GM23338 (cell line): ENCODE measurements at regions not wholly inside any gene's neighbourhood (a gene's known extent, or its start where the extent isn't known, plus 50 kb on each side); places are given as distances from the start of the nearest gene placed in this dataset.
"Not testable (repeated sequence)": the region's sequence is repeated elsewhere in the genome, so short reads cannot be mapped to it uniquely, and the experiment has no call there.

Experiments used
- ATAC-seq: fragments of 200-7000 bp; cut with Tn5 transposase; 3 replicates; pipeline ENCODE4 v1.9.1; 2020
- DNase-seq: peaks from one replicate; pipeline ENCODE4 v3.0.0-alpha.2; 2015; ENCODE audit warnings: low spot score
- H2AFZ ChIP-seq: fragments of 200-600 bp; sonication (generic); 2 replicates; pipeline ENCODE4 v1.8.0; 2016; ENCODE audit warnings: antibody characterized with exemption, mild to moderate bottlenecking, moderate library complexity
- H3F3A ChIP-seq: fragments of 200-600 bp; sonication (generic); replicated peaks from 2 replicates; pipeline ENCODE4 v1.8.0; 2017; ENCODE audit warnings: antibody characterized with exemption, mixed run types, low read depth
- H3K27ac ChIP-seq: fragments of 200-600 bp; sonication (generic); 2 replicates; pipeline ENCODE4 v1.6.1; 2016; ENCODE audit warnings: low read depth
- H3K27me3 ChIP-seq: fragments of 200-600 bp; sonication (generic); 2 replicates; pipeline ENCODE4 v1.8.0; 2016; ENCODE audit warnings: mild to moderate bottlenecking, mixed run types, moderate library complexity; ENCODE audit not compliant: insufficient read depth
- H3K36me3 ChIP-seq: fragments of 200-600 bp; sonication (generic); 2 replicates; pipeline ENCODE4 v1.8.0; 2016; ENCODE audit warnings: mild to moderate bottlenecking; ENCODE audit not compliant: insufficient read depth
- H3K4me1 ChIP-seq: fragments of 200-600 bp; sonication (generic); 2 replicates; pipeline ENCODE4 v1.8.0; 2016; ENCODE audit warnings: mild to moderate bottlenecking, moderate library complexity; ENCODE audit not compliant: insufficient read depth
- H3K4me2 ChIP-seq: fragments of 200-600 bp; sonication (generic); 2 replicates; pipeline ENCODE4 v1.7.1; 2017; ENCODE audit warnings: mixed run types
- H3K4me3 ChIP-seq: fragments of 200-600 bp; sonication (generic); 2 replicates; pipeline ENCODE4 v1.6.1; 2016; ENCODE audit warnings: mixed run types
- H3K79me2 ChIP-seq: fragments of 200-600 bp; sonication (generic); replicated peaks from 2 replicates; pipeline ENCODE4 v1.8.0; 2017; ENCODE audit warnings: mild to moderate bottlenecking; ENCODE audit not compliant: insufficient read depth
- H3K9me2 ChIP-seq: fragments of 200-600 bp; sonication (generic); 2 replicates; pipeline ENCODE4 v1.8.0; 2017; ENCODE audit not compliant: insufficient read depth
- H4K20me1 ChIP-seq: fragments of 200-600 bp; sonication (generic); replicated peaks from 2 replicates; pipeline ENCODE4 v1.8.0; 2017; ENCODE audit warnings: mild to moderate bottlenecking; ENCODE audit not compliant: insufficient read depth
- H3K27ac Mint-ChIP-seq: 2 replicates; pipeline ENCODE4 v1.8.0; 2020; ENCODE audit warnings: inconsistent platforms, mild to moderate bottlenecking, moderate library complexity, mixed read lengths
- H3K27me3 Mint-ChIP-seq: 3 replicates; pipeline ENCODE4 v1.8.0; 2022; ENCODE audit warnings: low read depth, mild to moderate bottlenecking, moderate library complexity, mixed read lengths, inconsistent platforms; ENCODE audit not compliant: insufficient read depth, poor library complexity
- H3K36me3 Mint-ChIP-seq: 3 replicates; pipeline ENCODE4 v1.8.0; 2021; ENCODE audit warnings: low read depth, mild to moderate bottlenecking, inconsistent platforms, moderate library complexity, mixed read lengths
- H3K4me1 Mint-ChIP-seq: 3 replicates; pipeline ENCODE4 v1.8.0; 2020; ENCODE audit warnings: mild to moderate bottlenecking, inconsistent platforms, mixed read lengths
- H3K4me3 Mint-ChIP-seq: 3 replicates; pipeline ENCODE4 v1.8.0; 2021; ENCODE audit warnings: moderate library complexity, mild to moderate bottlenecking, inconsistent platforms, mixed read lengths
- H3K9me3 Mint-ChIP-seq: 3 replicates; pipeline ENCODE4 v1.8.0; 2020; ENCODE audit warnings: moderate library complexity, mild to moderate bottlenecking, inconsistent platforms, mixed read lengths
- CREB1 ChIP-seq: fragments of 250-450 bp; sonication (Bioruptor Pico); IDR thresholded peaks from 2 replicates; pipeline ENCODE4 v1.5.0; 2020; ENCODE audit warnings: low read depth, mild to moderate bottlenecking, moderate library complexity
- CTCF ChIP-seq, 2 experiments: fragments of 200-600 bp in 1 of 2; sonication (generic) in 1 of 2; conservative IDR thresholded peaks; 2 replicates each; pipeline versions ENCODE4 v1.5.1 to v1.6.1; 2016 to 2017; ENCODE audit warnings: antibody characterized with exemption in 2 of 2, low read depth in 2 of 2, mild to moderate bottlenecking in 2 of 2, moderate library complexity in 1 of 2
- EZH2 ChIP-seq: fragments of 200-600 bp; sonication (generic); IDR thresholded peaks from one replicate; pipeline ENCODE4 v1.8.0; 2017; ENCODE audit warnings: antibody characterized with exemption, mild to moderate bottlenecking, low read depth; ENCODE audit not compliant: unreplicated experiment
- EZH2phosphoT487 ChIP-seq: fragments of 200-600 bp; sonication (generic); IDR thresholded peaks from one replicate; pipeline ENCODE4 v1.8.1; 2018; ENCODE audit warnings: antibody characterized with exemption; ENCODE audit not compliant: unreplicated experiment
- JUNB ChIP-seq: IDR thresholded peaks from one replicate; pipeline ENCODE4 v1.6.1; 2016; ENCODE audit warnings: antibody characterized with exemption; ENCODE audit not compliant: unreplicated experiment
- NANOG ChIP-seq: IDR thresholded peaks from 2 replicates; pipeline ENCODE4 v1.6.1; 2016; ENCODE audit warnings: antibody characterized with exemption, borderline replicate concordance
- REST ChIP-seq: IDR thresholded peaks from one replicate; pipeline ENCODE4 v1.6.1; 2018; ENCODE audit warnings: antibody characterized with exemption; ENCODE audit not compliant: unreplicated experiment
- STAT1 ChIP-seq: IDR thresholded peaks from one replicate; pipeline ENCODE4 v1.6.1; 2016; ENCODE audit warnings: antibody characterized with exemption; ENCODE audit not compliant: unreplicated experiment
- ZNF114 ChIP-seq: fragments of 250-450 bp; sonication (Bioruptor Pico); IDR thresholded peaks from 2 replicates; pipeline ENCODE4 v1.5.0; 2020; ENCODE audit warnings: mild to moderate bottlenecking, moderate library complexity
- ZNF331 ChIP-seq: fragments of 250-450 bp; sonication (Bioruptor Pico); IDR thresholded peaks from 2 replicates; pipeline ENCODE4 v1.5.0; 2020; ENCODE audit warnings: low read depth, mild to moderate bottlenecking, moderate library complexity
- ZNF462 ChIP-seq: fragments of 250-450 bp; sonication (Bioruptor Pico); IDR thresholded peaks from 2 replicates; pipeline ENCODE4 v1.5.0; 2020; ENCODE audit warnings: mild to moderate bottlenecking, moderate library complexity

- not testable (repeated sequence) for H3K9me2 ChIP-seq, H3F3A ChIP-seq, DNase-seq, H3K4me1 ChIP-seq, H3K36me3 ChIP-seq, H3K27me3 ChIP-seq, H3K27ac Mint-ChIP-seq, H3K4me3 ChIP-seq, H2AFZ ChIP-seq, H3K4me1 Mint-ChIP-seq, H3K79me2 ChIP-seq, H3K4me2 ChIP-seq, H3K36me3 Mint-ChIP-seq, H3K9me3 Mint-ChIP-seq, H3K27me3 Mint-ChIP-seq, H3K4me3 Mint-ChIP-seq, ATAC-seq, H4K20me1 ChIP-seq, H3K27ac ChIP-seq
These were observed 274.0 kb downstream of the ANAPC1 start for GRCh38 chr2:111610035-111610434.

- Histone ChIP-seq H3K4me2 (no peak overlapping the region), H3K4me1 (no peaks in the 10 kb centered on the region; the same call in 1 of the 2 replicates), H3K79me2 (no peaks in the 10 kb centered on the region), H3K36me3 (no peaks in the 10 kb centered on the region), H3K4me3 (no peak overlapping the region), H3K27me3 (no peaks in the 10 kb centered on the region), H3K9me2 (peaks cover 8% of the 10 kb centered on the region), H4K20me1 (no peaks in the 10 kb centered on the region), H2AFZ (no peak overlapping the region), H3F3A (no peaks in the 10 kb centered on the region), H3K27ac (no peak overlapping the region)
- H3K9me3 Mint-ChIP-seq, result peaks cover 3% of the 10 kb centered on the region; the same call in 2 of the 3 replicates
- peaks cover 20% of the 10 kb centered on the region for H3K4me1 Mint-ChIP-seq
- no peak overlapping the region for H3K4me3 Mint-ChIP-seq
- DNase-seq (no peak), ATAC-seq (no peak; the same call in 2 of the 3 replicates)
- H3K36me3 Mint-ChIP-seq, result peaks cover 2% of the 10 kb centered on the region; the same call in 1 of the 3 replicates
- H3K27ac Mint-ChIP-seq, result no peak overlapping the region
- no peaks in the 10 kb centered on the region for H3K27me3 Mint-ChIP-seq
- TF ChIP-seq ZNF114 (CRISPR knock-in tag), result no peak
- TF ChIP-seq NANOG, result no peak
- TF ChIP-seq JUNB, result no peak
- TF ChIP-seq EZH2phosphoT487, result no peak
- TF ChIP-seq REST, result no peak
- TF ChIP-seq ZNF462 (CRISPR knock-in tag), result no peak
- TF ChIP-seq ZNF331 (CRISPR knock-in tag), result no peak
- no peak for TF ChIP-seq STAT1
- no peak for TF ChIP-seq CREB1 (CRISPR knock-in tag)
- TF ChIP-seq CTCF (conservative IDR thresholded peaks at IDR 0.05; ENCODE audit: low read depth in 2 of 2), result no peak
- no peak for TF ChIP-seq EZH2
These were observed 267.3 kb downstream of the ANAPC1 start for GRCh38 chr2:111616651-111617218.
